ENCODE measurements at regions not wholly inside any gene's neighbourhood (a gene's known extent, or its start where the extent isn't known, plus 50 kb on each side); places are given as distances from the start of the nearest gene placed in this dataset.

- H3K27me3 ChIP-seq (ENCODE audit: insufficient read depth, low read length), result no peaks in the 10 kb centered on the region
Observed at GRCh38 chr12:97272471-97272870, 190.1 kb upstream of the RMST start.

GRCh38 chr12:97274386-97274785 is 188.2 kb upstream of the RMST start:
- H3K36me3 ChIP-seq (ENCODE audit: insufficient read depth, low read length), result no peaks in the 10 kb centered on the region
- no peaks in the 10 kb centered on the region for H3K4me1 ChIP-seq (ENCODE audit: insufficient read depth, low read length)
- no peak overlapping the region for H3K27ac ChIP-seq (ENCODE audit: low read depth, low read length)
- TF ChIP-seq CTCF (IDR thresholded peaks at IDR 0.05; ENCODE audit: extremely low read depth, low read depth, low read length), result no peak
- H3K9me3 ChIP-seq (ENCODE audit: low read depth, low read length), result no peaks in the 10 kb centered on the region
- H2AFZ ChIP-seq (ENCODE audit: low read length), result no peak overlapping the region
- no peak overlapping the region for H3K4me2 ChIP-seq (ENCODE audit: insufficient read depth, low read length)
- no peaks in the 10 kb centered on the region for H3K27me3 ChIP-seq (ENCODE audit: insufficient read depth, low read length)
- no peaks in the 10 kb centered on the region for H4K20me1 ChIP-seq (ENCODE audit: insufficient read depth, low read length)
- DNase-seq (ENCODE audit: insufficient read length, low spot score, missing footprints), result no peak
- H3K4me3 ChIP-seq (ENCODE audit: insufficient read depth, low read length), result no peak overlapping the region
- no peaks in the 10 kb centered on the region for H3K79me2 ChIP-seq (ENCODE audit: insufficient read depth, low read length)

More at GRCh38 chr12:97272471-97272870, 190.1 kb upstream of the RMST start:
- H3K9me3 ChIP-seq (ENCODE audit: low read depth, low read length), result no peaks in the 10 kb centered on the region
- no peak overlapping the region for H2AFZ ChIP-seq (ENCODE audit: low read length)
- H3K4me2 ChIP-seq (ENCODE audit: insufficient read depth, low read length), result no peak overlapping the region
- no peaks in the 10 kb centered on the region for H4K20me1 ChIP-seq (ENCODE audit: insufficient read depth, low read length)
- H3K4me1 ChIP-seq (ENCODE audit: insufficient read depth, low read length), result no peaks in the 10 kb centered on the region
- H3K79me2 ChIP-seq (ENCODE audit: insufficient read depth, low read length), result no peaks in the 10 kb centered on the region
- H3K27ac ChIP-seq (ENCODE audit: low read depth, low read length), result no peak overlapping the region
- TF ChIP-seq CTCF (IDR thresholded peaks at IDR 0.05; ENCODE audit: extremely low read depth, low read depth, low read length), result no peak
- H3K4me3 ChIP-seq (ENCODE audit: insufficient read depth, low read length), result no peak overlapping the region
- no peak for DNase-seq (ENCODE audit: insufficient read length, low spot score, missing footprints)
- no peaks in the 10 kb centered on the region for H3K36me3 ChIP-seq (ENCODE audit: insufficient read depth, low read length)

GRCh38 chr12:97275256-97275655 is 187.3 kb upstream of the RMST start:
- Histone ChIP-seq H3K36me3 (ENCODE audit: insufficient read depth, low read length) (no peaks in the 10 kb centered on the region), H3K9me3 (ENCODE audit: low read depth, low read length) (no peaks in the 10 kb centered on the region), H3K79me2 (ENCODE audit: insufficient read depth, low read length) (no peaks in the 10 kb centered on the region), H2AFZ (ENCODE audit: low read length) (no peak overlapping the region), H3K4me3 (ENCODE audit: insufficient read depth, low read length) (no peak overlapping the region), H4K20me1 (ENCODE audit: insufficient read depth, low read length) (no peaks in the 10 kb centered on the region), H3K4me1 (ENCODE audit: insufficient read depth, low read length) (no peaks in the 10 kb centered on the region), H3K27me3 (ENCODE audit: insufficient read depth, low read length) (no peaks in the 10 kb centered on the region), H3K27ac (ENCODE audit: low read depth, low read length) (no peak overlapping the region), H3K4me2 (ENCODE audit: insufficient read depth, low read length) (no peak overlapping the region)
- no peak for DNase-seq (ENCODE audit: insufficient read length, low spot score, missing footprints)
- no peak for TF ChIP-seq CTCF (IDR thresholded peaks at IDR 0.05; ENCODE audit: extremely low read depth, low read depth, low read length)

GRCh38 chr12:97275728-97276590 is 186.6 kb upstream of the RMST start:
- Histone ChIP-seq H3K27me3 (ENCODE audit: insufficient read depth, low read length) (no peaks in the 10 kb centered on the region), H3K27ac (ENCODE audit: low read depth, low read length) (no peak overlapping the region), H3K4me2 (ENCODE audit: insufficient read depth, low read length) (no peak overlapping the region), H3K36me3 (ENCODE audit: insufficient read depth, low read length) (no peaks in the 10 kb centered on the region), H3K4me1 (ENCODE audit: insufficient read depth, low read length) (no peaks in the 10 kb centered on the region), H3K79me2 (ENCODE audit: insufficient read depth, low read length) (no peaks in the 10 kb centered on the region), H3K4me3 (ENCODE audit: insufficient read depth, low read length) (no peak overlapping the region), H3K9me3 (ENCODE audit: low read depth, low read length) (no peaks in the 10 kb centered on the region), H2AFZ (ENCODE audit: low read length) (no peak overlapping the region), H4K20me1 (ENCODE audit: insufficient read depth, low read length) (no peaks in the 10 kb centered on the region)
- no peak for DNase-seq (ENCODE audit: insufficient read length, low spot score, missing footprints)
- no peak for TF ChIP-seq CTCF (IDR thresholded peaks at IDR 0.05; ENCODE audit: extremely low read depth, low read depth, low read length)

Measured in osteoblast (primary cell).